ENCODE measurements at regions not wholly inside any gene's neighbourhood (a gene's known extent, or its start where the extent isn't known, plus 50 kb on each side); places are given as distances from the start of the nearest gene placed in this dataset.

- Histone ChIP-seq H3K27me3 (replicated peaks; ENCODE audit: control insufficient read depth, insufficient read depth, low read length) (no peaks in the 10 kb centered on the region), H3K4me3 (replicated peaks; ENCODE audit: low read depth, low read length) (no peak overlapping the region), H3K36me3 (ENCODE audit: control insufficient read depth, insufficient read depth, low read length) (no peaks in the 10 kb centered on the region)
- TF ChIP-seq CTCF (IDR thresholded peaks at IDR 0.05; ENCODE audit: insufficient read depth, low read length, poor library complexity, severe bottlenecking) = no peak
- no peak for DNase-seq (ENCODE audit: extremely low read depth, insufficient read length)
These were observed 54.9 kb downstream of the DIO3 start for GRCh38 chr14:101616202-101616601.

DNA sequence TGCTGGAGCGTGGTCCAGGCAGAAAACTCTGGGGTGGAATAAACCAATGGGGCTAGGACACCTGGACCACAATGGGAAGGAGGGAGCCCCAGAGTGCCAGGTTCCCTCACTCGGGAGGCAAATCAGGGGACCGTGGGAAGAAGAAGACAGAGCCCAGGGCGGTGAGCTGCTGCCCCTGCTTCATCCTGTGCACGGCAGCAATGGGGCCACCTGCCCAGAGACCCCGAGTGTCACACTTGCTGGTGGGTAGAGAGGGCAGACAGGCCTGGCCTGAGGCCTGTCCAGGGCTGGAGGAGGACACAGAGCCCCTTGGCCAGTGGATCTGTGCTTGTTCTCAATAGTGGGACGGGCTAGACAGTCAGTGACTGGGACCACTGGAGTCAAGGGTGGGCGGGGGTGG lies 58.2 kb downstream of the DIO3 start:
- no peak for TF ChIP-seq CTCF (IDR thresholded peaks at IDR 0.05; ENCODE audit: insufficient read depth, low read length, poor library complexity, severe bottlenecking)
- DNase-seq (ENCODE audit: extremely low read depth, insufficient read length) = no peak
- H3K27me3 ChIP-seq (replicated peaks; ENCODE audit: control insufficient read depth, insufficient read depth, low read length) = no peaks in the 10 kb centered on the region; the same call in none of the 2 replicates
- no peaks in the 10 kb centered on the region for H3K36me3 ChIP-seq (ENCODE audit: control insufficient read depth, insufficient read depth, low read length)
- no peak overlapping the region for H3K4me3 ChIP-seq (replicated peaks; ENCODE audit: low read depth, low read length)

DNA sequence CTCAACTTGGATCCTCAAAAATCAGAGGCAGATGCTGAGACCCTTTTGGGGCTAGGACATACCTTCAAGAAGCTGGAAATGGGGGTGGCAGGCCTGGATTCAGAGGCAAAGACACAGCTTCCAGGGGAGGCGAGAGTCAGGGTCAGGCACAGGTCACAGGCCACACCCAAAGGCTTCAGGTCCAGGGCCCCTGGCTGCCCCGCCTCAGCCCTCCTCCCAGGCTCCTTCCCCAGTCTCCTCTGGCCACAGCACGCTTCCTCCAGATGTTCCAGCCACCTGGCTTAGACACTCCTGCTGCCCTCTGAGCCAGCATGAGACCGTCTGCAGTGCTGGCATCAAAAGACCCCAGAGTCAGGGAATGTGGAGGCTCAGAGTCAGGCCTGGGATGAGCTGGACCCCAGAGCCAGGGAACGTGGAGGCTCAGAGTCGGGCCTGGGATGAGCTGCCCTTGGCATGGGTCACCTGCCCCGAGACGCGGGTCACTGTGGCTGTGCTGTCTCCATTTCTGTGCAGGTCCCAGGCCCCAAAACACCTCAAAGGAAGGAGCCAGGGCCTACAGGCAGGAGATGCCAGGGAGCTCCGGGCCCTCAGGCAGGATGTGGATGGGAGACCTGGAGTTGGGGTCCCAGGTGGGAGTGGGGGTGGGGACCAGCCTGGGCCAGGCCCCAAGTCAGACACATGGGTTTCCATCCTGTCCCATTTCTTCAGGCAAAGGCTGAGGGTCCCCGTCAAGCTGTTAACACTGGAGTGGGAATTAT lies 58.9 kb downstream of the DIO3 start:
- no peak for DNase-seq (ENCODE audit: extremely low read depth, insufficient read length)
- Histone ChIP-seq H3K27me3 (replicated peaks; ENCODE audit: control insufficient read depth, insufficient read depth, low read length) (no peaks in the 10 kb centered on the region; the same call in none of the 2 replicates), H3K4me3 (replicated peaks; ENCODE audit: low read depth, low read length) (no peak overlapping the region), H3K36me3 (ENCODE audit: control insufficient read depth, insufficient read depth, low read length) (no peaks in the 10 kb centered on the region)
- TF ChIP-seq CTCF (IDR thresholded peaks at IDR 0.05; ENCODE audit: insufficient read depth, low read length, poor library complexity, severe bottlenecking) = no peak

DNA sequence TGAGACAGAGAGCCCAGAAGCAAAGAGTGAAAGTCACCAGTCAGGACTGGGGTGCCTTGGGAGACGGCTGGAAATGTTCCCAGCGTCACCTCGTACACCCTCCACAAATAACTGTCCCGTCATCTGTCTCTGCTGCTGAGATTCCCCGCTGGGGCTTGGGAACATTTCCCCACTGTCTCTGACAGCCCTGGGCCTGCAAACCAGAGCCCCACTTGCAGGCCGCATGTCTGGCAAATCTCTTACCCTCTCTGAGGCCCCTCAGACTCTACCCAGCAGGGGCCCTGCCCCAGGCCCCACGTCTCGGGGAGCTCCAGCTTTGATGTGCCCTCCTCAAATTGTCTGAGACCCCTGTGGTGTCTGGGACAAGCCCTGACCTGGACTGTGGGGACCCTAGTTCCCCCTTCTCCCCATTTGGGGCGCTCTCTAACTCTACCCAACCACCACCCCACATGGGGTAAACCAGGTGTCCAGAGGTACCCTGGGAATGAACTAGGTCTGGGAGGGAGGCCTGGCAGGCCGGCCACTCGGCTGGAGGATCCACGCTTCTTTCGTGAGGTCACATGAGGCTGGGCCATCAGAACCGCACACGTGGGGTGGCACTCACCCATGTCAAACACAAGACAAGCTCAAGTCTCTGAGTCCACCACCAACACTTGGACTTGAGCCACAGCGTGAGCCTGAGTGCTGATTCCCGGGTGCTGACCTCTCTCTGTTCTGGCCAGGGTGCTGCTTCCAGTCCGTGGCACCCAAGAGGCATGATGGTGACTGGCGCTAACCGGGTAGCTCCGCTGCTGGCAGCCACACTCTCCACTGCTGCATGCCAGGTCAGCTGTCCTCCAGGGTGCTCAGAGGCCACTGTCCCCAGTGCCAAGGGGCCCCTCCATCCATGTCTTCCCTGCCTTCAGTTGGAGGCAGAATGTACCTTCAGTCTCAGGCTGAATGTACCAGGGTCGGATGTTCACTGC lies 59.8 kb downstream of the DIO3 start:
- no peaks in the 10 kb centered on the region for H3K36me3 ChIP-seq (ENCODE audit: control insufficient read depth, insufficient read depth, low read length)
- no peak overlapping the region for H3K4me3 ChIP-seq (replicated peaks; ENCODE audit: low read depth, low read length)
- no peak for TF ChIP-seq CTCF (IDR thresholded peaks at IDR 0.05; ENCODE audit: insufficient read depth, low read length, poor library complexity, severe bottlenecking)
- no peak for DNase-seq (ENCODE audit: extremely low read depth, insufficient read length)
- no peaks in the 10 kb centered on the region; the same call in none of the 2 replicates for H3K27me3 ChIP-seq (replicated peaks; ENCODE audit: control insufficient read depth, insufficient read depth, low read length)

- DNase-seq (ENCODE audit: extremely low read depth, insufficient read length) = no peak
- no peak overlapping the region for H3K4me3 ChIP-seq (replicated peaks; ENCODE audit: low read depth, low read length)
- no peak for TF ChIP-seq CTCF (IDR thresholded peaks at IDR 0.05; ENCODE audit: insufficient read depth, low read length, poor library complexity, severe bottlenecking)
- H3K27me3 ChIP-seq (replicated peaks; ENCODE audit: control insufficient read depth, insufficient read depth, low read length) = no peaks in the 10 kb centered on the region; the same call in none of the 2 replicates
- H3K36me3 ChIP-seq (ENCODE audit: control insufficient read depth, insufficient read depth, low read length) = no peaks in the 10 kb centered on the region
These were observed 61.2 kb downstream of the DIO3 start for GRCh38 chr14:101622251-101623076.
